GM10248 (cell line): ENCODE measurements at regions not wholly inside any gene's neighbourhood (a gene's known extent, or its start where the extent isn't known, plus 50 kb on each side); places are given as distances from the start of the nearest gene placed in this dataset.
A peak's percentile ranks its signal among the peaks of the same experiment; 100 is the strongest.

Experiments
- CTCF ChIA-PET: fragments of 300-600 bp; sonication (Branson Sonifier 250); formaldehyde crosslinking; extraction: SDS; loops from one replicate; lab custom pipeline; 2021; ENCODE audit warnings: antibody characterized with exemption; lab: Yijun Ruan, JAX
- POLR2A ChIA-PET: fragments of 350-650 bp; sonication (Branson Sonifier 250); formaldehyde crosslinking; extraction: SDS; loops from one replicate; lab custom pipeline; 2020; ENCODE audit warnings: antibody characterized with exemption; lab: Yijun Ruan, JAX
- DNase-seq: peaks from one replicate; pipeline ENCODE4 v3.0.0; 2012; ENCODE audit errors: extremely low spot score
- TF ChIP-seq, protein P1 (sequence below): IDR thresholded peaks from 2 replicates; pipeline ENCODE4 v1.5.1; 2012; ENCODE audit warnings: mild to moderate bottlenecking, low read depth; ENCODE audit errors: extremely low read depth, missing control alignments, control extremely low read depth

DNA sequence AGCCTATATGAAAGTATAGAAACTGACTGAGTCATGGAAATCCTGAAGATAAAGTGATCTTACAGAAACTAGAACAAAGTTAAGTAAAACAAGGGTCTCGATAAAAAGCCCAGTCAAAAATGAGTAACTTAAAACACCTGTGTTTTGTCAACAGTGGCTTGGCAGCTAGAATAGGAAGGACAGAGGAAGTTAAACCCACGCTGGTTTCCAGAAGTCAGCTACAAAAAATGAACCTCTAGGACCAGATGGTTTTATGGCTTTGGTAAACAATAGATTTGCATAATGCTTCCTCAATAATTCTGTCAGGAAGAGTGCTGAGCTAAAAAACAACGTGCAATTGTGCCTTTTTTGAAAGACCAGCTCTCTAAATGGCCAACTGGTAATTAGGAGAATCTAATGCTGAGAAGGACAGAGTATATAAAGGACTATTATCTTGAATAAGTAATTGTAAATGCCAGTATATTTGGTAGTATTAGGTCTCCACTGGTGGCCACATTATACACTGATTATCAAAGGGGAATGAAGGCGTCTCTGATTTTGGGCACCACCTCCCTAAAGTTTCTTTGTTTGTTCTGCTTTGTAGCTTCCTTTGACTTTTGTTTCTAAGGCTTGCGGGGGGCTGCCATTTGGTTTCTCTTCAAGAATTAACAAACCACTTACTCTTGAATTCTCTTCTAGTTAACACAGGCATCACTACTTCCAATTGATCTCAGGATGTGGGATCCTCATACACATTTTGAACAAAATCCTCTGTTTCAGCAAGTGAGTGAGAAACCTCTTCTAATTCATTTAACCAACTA lies 72.2 kb upstream of the PPP3CA start:
- ChIA-PET POLR2A (no interaction called here), CTCF (interaction anchor here (1.0 to 1.3 kb wide), 2 partner anchors 13 to 18 kb away, joined by 3 to 4 read pairs; no protein-coding TSS in a partner anchor)
- TF ChIP-seq, protein P1, sequence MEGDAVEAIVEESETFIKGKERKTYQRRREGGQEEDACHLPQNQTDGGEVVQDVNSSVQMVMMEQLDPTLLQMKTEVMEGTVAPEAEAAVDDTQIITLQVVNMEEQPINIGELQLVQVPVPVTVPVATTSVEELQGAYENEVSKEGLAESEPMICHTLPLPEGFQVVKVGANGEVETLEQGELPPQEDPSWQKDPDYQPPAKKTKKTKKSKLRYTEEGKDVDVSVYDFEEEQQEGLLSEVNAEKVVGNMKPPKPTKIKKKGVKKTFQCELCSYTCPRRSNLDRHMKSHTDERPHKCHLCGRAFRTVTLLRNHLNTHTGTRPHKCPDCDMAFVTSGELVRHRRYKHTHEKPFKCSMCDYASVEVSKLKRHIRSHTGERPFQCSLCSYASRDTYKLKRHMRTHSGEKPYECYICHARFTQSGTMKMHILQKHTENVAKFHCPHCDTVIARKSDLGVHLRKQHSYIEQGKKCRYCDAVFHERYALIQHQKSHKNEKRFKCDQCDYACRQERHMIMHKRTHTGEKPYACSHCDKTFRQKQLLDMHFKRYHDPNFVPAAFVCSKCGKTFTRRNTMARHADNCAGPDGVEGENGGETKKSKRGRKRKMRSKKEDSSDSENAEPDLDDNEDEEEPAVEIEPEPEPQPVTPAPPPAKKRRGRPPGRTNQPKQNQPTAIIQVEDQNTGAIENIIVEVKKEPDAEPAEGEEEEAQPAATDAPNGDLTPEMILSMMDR: no peak
- DNase-seq: peak; percentile 19

DNA sequence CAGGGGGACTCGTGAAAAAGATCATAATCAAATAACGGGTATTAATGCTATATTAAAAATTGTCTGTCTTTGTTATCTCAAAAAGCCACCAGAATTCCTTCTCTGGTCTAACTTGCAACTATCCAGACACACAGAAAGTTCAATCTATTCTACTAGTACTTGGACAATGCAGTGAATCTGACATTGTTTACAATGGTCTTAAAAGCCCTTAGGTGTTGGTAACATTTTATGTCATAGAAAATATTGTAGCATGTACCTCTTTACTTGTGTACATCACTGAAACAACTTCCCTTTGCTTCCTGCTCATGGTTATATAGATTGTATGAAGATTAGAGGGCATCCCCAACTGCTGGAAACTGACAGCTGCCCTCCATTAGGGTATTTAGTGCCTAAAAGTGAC lies 71.1 kb upstream of the PPP3CA start:
- ChIA-PET POLR2A (no interaction called here), CTCF (interaction anchor here (0.6 to 1.4 kb wide), 5 partner anchors 13 to 251 kb away, joined by 3 to 11 read pairs (median 4); no protein-coding TSS in a partner anchor)
- DNase-seq: no peak
- TF ChIP-seq, protein P1: no peak

DNA sequence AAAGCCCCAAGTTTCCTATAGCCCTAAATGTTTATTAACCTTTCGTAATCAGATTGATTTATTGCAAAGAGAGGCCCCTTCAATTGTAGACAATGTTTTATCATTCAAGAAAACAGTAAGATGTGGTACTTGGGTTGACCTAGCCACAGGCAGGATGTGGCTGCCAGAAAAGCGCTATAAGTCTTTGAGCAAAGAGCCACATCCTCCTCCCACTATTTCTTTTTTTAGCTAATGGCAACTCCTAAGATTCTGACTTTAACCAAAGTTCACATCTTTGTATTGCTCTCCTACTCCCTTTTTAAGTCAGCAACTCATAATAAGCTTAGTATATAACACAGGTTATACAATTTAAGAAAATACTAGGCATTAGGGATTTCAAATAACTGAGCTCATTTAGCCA lies 70.7 kb upstream of the PPP3CA start:
- TF ChIP-seq, protein P1: no peak
- ChIA-PET POLR2A (no interaction called here), CTCF (interaction anchor here (0.6 to 1.4 kb wide), 4 partner anchors 13 to 250 kb away, joined by 3 to 11 read pairs (median 4); no protein-coding TSS in a partner anchor)
- peak; percentile 45 for DNase-seq

DNA sequence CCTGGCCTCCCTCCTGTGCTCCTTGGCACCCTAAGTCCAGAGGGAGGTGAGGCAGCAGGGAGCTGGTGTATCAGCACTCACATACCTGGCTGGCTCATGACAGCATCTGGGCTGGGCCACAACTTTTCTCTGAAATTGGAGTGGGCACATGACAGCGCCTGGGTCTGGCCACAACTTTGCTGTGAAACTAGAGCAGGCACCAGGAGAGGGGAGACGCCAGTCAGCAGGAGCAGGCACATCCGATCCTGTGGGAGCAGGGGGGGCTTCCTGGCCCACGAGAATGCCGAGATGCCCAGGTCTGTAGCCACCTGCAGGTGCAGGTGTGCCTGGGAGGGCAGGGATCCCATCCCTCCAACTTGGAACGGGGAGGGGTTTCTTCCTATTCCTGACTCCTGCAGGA lies 69.7 kb upstream of the PPP3CA start:
- POLR2A ChIA-PET: interaction anchor here (0.6 kb wide), 1 partner anchor 1323 kb away, joined by 3 read pairs; no protein-coding TSS in a partner anchor

DNA sequence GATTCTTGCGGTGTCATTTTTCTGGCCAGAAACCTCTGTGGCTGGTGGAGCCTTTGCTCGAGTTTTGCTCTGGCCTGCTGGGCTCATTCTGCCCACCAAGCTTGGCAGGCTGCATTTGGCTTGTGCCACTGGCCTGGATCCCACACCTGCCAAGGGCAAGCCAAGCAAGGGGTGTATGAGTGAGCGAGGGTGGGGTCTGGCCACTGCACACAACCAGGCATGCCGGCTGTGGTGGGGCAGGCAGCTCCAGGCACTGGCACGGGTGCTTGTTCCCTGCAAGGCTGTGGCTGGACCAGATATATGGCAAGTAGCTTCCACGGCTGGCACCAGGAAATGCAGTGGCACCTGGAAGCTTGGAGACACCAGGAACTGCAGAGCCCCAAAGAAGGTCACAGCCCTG lies 68.6 kb upstream of the PPP3CA start:
- ChIA-PET POLR2A (no interaction called here), CTCF (interaction anchor here (1.1 to 1.4 kb wide), 3 partner anchors 12 to 246 kb away, joined by 3 to 5 read pairs (median 4); no protein-coding TSS in a partner anchor)
- no peak for DNase-seq
- TF ChIP-seq, protein P1: no peak

More for the DNA sequence above, 69.7 kb upstream of the PPP3CA start:
- TF ChIP-seq, protein P1: no peak
- CTCF ChIA-PET: interaction anchor here (1.1 kb wide), 1 partner anchor 23 kb away, joined by 3 read pairs; no protein-coding TSS in a partner anchor
- DNase-seq: no peak

DNA sequence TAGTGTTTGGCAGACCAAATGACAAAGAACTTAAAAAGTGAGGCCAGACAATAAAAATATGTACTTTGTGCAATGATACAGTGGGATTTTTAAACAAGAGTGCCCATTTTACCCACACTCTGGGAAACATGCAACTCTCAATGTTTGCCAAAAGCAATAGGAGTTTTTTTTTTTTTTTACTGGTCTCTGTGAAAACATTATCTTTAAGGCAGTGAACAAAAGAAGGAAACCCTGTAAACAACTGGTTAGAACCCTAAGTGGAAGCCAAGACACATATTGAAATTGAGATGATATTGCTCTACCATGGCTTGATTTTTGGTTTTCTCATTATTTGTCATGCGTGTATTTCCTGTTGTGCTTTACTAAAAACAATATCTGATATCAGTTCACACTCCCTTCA lies 67.2 kb upstream of the PPP3CA start:
- ChIA-PET CTCF (no interaction called here), POLR2A (no interaction called here)
- no peak for DNase-seq
- TF ChIP-seq, protein P1: no peak
